ENCODE measurements at regions not wholly inside any gene's neighbourhood (a gene's known extent, or its start where the extent isn't known, plus 50 kb on each side); places are given as distances from the start of the nearest gene placed in this dataset.

- no peak for TF ChIP-seq CTCF (IDR thresholded peaks at IDR 0.05; ENCODE audit: low read depth, low read length)
- DNase-seq (ENCODE audit: low read depth, low spot score): no peak
- H3K4me3 ChIP-seq (ENCODE audit: low read depth, low read length): no peak overlapping the region
- in situ Hi-C loops (cut with HindIII; ENCODE audit: low sequenced_read_pairs): no loop called here
Measured at GRCh38 chr15:49758856-49759255, 138.0 kb downstream of the DTWD1 start.

GRCh38 chr15:49760749-49761148 is 139.9 kb downstream of the DTWD1 start:
- DNase-seq (ENCODE audit: low read depth, low spot score): no peak
- in situ Hi-C loops (cut with HindIII; ENCODE audit: low sequenced_read_pairs): no loop called here
- H3K4me3 ChIP-seq (ENCODE audit: low read depth, low read length): no peak overlapping the region
- TF ChIP-seq CTCF (IDR thresholded peaks at IDR 0.05; ENCODE audit: low read depth, low read length): no peak

- no peak for DNase-seq (ENCODE audit: low read depth, low spot score)
- in situ Hi-C loops (cut with HindIII; ENCODE audit: low sequenced_read_pairs): no loop called here
- no peak for TF ChIP-seq CTCF (IDR thresholded peaks at IDR 0.05; ENCODE audit: low read depth, low read length)
- H3K4me3 ChIP-seq (ENCODE audit: low read depth, low read length): no peak overlapping the region
Measured at GRCh38 chr15:49769225-49769624, 148.4 kb downstream of the DTWD1 start.

- in situ Hi-C loops (cut with HindIII; ENCODE audit: low sequenced_read_pairs): no loop called here
- peak; percentile 2 for DNase-seq (ENCODE audit: low read depth, low spot score)
- no peak for TF ChIP-seq CTCF (IDR thresholded peaks at IDR 0.05; ENCODE audit: low read depth, low read length)
- no peak overlapping the region for H3K4me3 ChIP-seq (ENCODE audit: low read depth, low read length)
Measured at GRCh38 chr15:49789436-49789835, 168.6 kb downstream of the DTWD1 start.

- H3K4me3 ChIP-seq (ENCODE audit: low read depth, low read length): no peak overlapping the region
- in situ Hi-C loops (cut with HindIII; ENCODE audit: low sequenced_read_pairs): no loop called here
- no peak for DNase-seq (ENCODE audit: low read depth, low spot score)
- no peak for TF ChIP-seq CTCF (IDR thresholded peaks at IDR 0.05; ENCODE audit: low read depth, low read length)
Measured at GRCh38 chr15:49793943-49794342, 173.1 kb downstream of the DTWD1 start.

- no peak for TF ChIP-seq CTCF (IDR thresholded peaks at IDR 0.05; ENCODE audit: low read depth, low read length)
- in situ Hi-C loops (cut with HindIII; ENCODE audit: low sequenced_read_pairs): no loop called here
- no peak overlapping the region for H3K4me3 ChIP-seq (ENCODE audit: low read depth, low read length)
- DNase-seq (ENCODE audit: low read depth, low spot score): no peak
Measured at GRCh38 chr15:49801796-49802195, 180.9 kb downstream of the DTWD1 start.
